SU-DHL-6 (cell line): ENCODE measurements at regions not wholly inside any gene's neighbourhood (a gene's known extent, or its start where the extent isn't known, plus 50 kb on each side); places are given as distances from the start of the nearest gene placed in this dataset.

Source experiments
- EZH2phosphoT487 ChIP-seq: fragments of 200-600 bp; sonication (generic), shearing (Covaris generic); conservative IDR thresholded peaks from 2 replicates; pipeline ENCODE4 v1.6.1; 2018; ENCODE audit warnings: mild to moderate bottlenecking, antibody characterized with exemption, low read length, moderate library complexity, mixed read lengths
- TF ChIP-seq, protein P1 (sequence below): fragments of 200-600 bp; sonication (generic); IDR thresholded peaks from one replicate; pipeline ENCODE4 v1.5.1; 2017; ENCODE audit warnings: antibody characterized with exemption, mild to moderate bottlenecking, low read length, moderate library complexity; ENCODE audit not compliant: insufficient read depth, poor library complexity, severe bottlenecking

DNA sequence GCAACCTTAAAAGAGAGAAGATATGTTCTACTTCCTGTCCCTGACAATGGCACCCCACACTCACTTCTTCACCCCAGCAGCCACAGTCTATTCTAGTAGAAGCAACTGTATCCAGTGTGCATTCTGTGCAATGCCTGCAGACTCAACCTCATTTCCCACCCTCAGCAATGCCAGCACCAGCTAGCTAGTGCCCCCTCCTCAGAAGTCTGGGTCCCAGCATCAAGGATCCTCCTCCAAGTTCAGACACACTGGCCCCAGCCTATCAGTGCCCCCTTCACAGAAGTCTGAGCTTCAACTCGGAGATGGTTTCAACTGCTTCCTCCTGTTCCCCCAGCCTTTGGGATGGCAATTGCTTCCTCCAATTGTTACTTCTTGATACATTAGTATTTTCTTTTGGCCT lies 268.3 kb downstream of the MEX3B start:
- TF ChIP-seq, protein P1, sequence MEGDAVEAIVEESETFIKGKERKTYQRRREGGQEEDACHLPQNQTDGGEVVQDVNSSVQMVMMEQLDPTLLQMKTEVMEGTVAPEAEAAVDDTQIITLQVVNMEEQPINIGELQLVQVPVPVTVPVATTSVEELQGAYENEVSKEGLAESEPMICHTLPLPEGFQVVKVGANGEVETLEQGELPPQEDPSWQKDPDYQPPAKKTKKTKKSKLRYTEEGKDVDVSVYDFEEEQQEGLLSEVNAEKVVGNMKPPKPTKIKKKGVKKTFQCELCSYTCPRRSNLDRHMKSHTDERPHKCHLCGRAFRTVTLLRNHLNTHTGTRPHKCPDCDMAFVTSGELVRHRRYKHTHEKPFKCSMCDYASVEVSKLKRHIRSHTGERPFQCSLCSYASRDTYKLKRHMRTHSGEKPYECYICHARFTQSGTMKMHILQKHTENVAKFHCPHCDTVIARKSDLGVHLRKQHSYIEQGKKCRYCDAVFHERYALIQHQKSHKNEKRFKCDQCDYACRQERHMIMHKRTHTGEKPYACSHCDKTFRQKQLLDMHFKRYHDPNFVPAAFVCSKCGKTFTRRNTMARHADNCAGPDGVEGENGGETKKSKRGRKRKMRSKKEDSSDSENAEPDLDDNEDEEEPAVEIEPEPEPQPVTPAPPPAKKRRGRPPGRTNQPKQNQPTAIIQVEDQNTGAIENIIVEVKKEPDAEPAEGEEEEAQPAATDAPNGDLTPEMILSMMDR = no peak
- no peak for TF ChIP-seq EZH2phosphoT487
